NCI-H510A (cell line): ENCODE measurements at regions not wholly inside any gene's neighbourhood (a gene's known extent, or its start where the extent isn't known, plus 50 kb on each side); places are given as distances from the start of the nearest gene placed in this dataset.

Experiments
- DNase-seq: peaks from one replicate; lab custom pipeline; 2025; lab: John Stamatoyannopoulos, UW

DNA sequence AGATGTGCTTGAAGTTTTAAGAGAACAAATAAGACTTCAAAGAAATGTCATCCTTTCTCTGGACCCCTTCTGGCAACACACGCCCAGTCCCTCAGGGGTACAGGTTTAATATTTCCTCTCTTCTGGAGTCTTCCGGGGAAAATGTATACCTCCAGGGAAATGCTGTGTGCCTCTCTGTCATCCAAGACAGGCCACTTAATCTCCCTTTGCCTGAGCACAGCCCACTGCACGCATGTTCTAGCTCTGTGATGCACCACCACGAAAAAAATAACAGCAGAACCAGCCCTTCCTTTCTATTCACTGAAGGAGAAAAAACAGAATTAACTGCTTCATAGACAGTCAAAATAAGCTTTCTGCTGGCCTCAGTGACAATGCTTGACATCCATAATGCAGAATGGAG is 140.1 kb downstream of the RBFOX3 start:
- DNase-seq, result no peak

DNA sequence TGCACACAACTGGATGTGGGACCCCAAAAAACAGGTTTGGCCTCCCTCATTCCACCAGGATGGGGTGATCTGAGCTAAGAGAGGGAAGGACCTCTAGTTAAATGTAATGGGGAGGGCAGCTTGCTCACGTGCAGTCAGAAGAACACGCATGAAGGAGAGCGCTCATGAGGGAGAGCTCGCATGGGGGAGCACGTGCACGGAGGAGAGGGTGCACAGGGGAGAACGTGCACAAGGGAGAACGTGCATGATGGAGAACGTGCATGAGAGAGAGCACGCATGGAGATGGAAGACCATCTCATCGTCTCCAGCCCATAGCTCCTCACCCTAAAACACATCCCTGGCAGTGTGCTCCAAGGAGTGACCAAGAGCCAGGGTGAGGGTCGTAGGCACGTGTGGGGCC is 141.2 kb downstream of the RBFOX3 start:
- no peak for DNase-seq

DNA sequence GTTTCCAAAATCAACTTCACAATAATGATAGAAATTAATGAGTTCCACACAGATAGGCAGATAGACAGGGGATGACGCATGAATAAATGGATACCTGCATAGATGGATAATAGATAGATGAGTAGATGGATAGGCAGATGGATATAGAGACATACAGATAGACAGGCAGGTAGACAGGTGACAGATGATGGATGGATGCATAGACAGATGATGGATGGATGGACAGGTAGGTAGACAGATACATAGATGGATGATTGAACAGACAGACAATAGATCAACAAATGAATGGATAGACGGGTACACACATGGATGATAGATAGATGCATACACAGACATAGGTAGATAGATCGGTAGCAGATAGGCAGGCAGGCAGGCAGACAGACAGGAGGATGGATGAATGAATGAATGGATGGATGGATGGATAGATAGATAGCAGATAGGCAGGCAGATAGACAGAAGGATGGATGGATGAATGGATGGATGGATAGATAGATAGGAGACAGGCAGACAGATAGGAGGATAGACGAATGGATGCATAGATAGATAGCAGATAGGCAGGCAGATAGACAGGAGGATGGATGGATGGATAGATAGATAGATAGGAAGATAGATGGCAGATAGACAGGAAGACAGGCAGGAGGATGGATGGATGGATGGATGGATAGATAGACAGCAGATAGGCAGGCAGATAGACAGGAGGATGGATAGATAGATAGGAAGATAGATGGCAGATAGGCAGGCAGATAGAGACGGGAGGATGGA is 142.5 kb downstream of the RBFOX3 start:
- no peak for DNase-seq

GRCh38 chr17:79466562-79467350 is 144.1 kb downstream of the RBFOX3 start:
- DNase-seq, result no peak

DNA sequence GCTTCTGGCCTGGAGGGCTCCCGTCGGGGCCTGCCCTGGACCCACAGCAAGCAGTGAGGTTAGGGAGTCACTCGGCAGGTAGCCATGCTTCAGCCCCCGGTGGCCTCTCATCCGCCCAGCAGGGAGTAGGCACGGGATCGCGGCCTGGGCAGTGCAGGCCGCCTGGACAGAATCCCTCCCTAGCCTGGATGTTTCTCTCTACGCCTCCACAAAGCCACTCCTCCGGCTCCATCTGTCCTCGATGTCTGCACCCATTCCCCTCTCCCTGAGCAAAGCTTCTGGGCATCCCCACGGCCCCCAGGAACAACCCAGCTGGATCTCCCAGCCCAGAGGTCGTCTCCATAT is 145.2 kb downstream of the RBFOX3 start:
- no peak for DNase-seq

GRCh38 chr17:79465011-79465680 is 145.7 kb downstream of the RBFOX3 start:
- DNase-seq, result no peak

- no peak for DNase-seq
Measured at GRCh38 chr17:79464318-79465010, 146.4 kb downstream of the RBFOX3 start.

- no peak for DNase-seq
Measured at GRCh38 chr17:79463421-79464317, 147.2 kb downstream of the RBFOX3 start.

DNA sequence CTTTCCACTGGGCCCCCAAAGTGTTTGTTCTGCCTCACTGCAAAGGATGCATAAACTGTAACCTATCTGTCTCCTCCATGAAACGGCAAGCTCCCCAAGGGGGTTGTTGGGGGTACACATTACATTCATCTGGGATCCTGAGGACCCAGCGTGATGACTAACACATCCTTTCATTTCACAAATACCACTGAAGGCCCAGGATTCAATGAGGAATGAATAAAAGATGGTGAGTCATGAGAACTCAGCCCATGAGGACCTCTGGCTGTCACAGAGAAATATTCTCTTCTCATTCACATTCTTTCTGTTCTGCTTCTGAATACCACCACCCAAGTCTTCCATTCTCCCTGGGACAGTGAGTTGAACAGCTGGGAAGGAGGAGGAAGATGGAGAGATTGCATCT is 149.8 kb downstream of the RBFOX3 start:
- no peak for DNase-seq

DNA sequence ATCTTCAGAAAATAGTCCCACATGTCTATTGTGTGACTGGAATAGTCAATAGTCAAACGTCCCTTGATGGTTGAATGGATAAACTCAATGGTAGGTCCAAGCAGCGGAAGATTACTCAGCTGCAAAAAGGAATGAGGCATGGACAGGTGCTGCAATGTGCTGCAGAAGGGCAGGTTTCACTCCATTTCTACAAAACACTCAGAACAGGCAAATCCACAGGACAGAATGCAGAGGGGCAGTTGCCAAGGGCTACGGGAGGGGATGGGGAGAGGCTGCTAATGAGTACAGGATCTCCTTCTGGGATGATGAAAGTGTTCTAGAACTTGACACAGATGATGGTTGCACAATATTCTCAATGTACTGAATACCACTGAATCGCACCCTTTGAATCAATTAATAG is 151.0 kb downstream of the RBFOX3 start:
- DNase-seq, result no peak

DNA sequence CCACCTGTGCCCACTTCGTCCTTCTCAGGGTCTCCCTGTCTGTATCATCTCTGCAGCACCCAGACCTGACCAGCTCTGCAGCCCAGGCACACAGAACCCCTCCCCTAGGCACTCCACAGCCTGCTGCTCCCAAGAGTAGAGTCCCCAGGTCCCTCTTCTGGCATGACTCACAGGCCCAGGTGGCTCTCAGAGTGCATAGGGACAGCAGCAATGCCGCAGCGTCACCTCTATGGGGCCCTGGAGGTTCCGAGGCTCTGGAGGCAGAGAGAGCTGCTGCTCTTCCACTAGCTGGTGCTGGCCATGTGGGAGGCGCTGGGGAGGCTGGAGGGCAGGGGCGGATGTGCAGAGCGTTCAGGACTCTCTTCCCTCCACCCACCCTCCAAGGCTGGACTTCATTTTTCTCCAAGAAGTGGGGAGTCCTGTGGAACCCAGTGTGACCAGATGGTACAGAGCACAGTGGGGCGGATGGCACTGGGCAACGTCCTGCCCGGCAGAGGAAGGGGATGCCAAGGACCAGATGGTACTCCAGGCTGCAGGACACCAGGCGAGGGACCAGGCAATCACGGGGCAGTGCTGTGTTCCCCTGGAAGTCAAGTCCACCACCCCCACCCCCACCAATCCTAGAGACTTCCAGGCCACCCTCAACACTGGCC is 151.7 kb downstream of the RBFOX3 start:
- DNase-seq, result no peak

DNA sequence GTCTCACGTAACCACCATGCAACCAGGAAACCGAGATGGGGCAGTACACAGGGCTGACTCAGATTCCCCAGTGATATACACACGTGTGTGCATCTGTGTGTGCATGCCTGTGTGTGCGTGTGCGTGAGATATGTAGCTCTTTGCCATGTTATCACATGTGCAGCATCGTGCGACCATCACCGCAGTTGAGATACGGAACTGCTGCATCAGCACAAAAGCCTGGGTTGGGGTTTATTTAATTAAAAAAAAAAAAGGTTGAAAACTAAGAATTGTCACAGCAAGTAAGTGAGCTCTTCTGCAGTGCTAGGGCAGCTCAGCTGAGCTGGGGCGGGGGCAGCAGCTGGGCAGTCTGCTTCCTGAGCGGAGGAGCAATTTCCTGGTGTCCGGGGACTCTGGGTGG is 152.5 kb downstream of the RBFOX3 start:
- no peak for DNase-seq

DNA sequence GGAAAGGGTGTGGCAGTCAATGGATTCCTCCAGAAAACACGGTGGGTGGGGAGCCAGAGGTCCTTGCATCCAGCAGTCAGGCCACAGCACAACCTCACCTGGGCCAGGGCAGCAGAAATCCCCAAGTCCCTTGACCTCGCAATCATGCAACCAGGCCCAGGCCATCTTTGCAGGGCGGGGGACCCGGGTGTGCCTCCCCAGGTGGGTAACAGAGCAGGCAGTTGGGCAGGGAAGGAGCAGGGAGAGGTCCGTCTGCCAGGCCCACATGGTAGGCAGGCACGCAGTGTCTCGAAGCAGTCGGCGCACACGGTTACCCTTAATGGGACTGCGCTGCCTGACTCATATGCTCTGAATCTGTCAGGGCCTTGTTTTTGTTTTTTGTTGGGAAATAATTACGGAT is 153.0 kb downstream of the RBFOX3 start:
- no peak for DNase-seq

DNA sequence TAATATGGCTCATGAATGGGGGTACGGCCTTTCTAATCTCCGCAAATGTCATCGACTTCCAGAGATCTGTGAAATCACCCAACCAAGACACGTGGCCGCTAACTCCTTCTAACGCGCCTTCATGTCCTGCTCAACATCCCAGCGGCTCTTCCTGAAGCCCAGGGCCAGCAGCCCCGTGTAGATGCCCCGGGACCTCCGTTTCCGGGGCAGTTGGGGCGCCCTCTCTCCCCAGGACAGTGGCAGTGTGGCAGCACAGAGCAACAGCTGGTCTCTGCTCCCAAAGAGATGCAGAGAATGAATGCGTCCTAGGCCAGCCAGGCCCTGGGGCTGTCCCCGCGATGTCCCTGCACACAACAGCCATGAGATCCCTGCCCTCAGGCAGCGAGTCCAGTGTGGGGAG is 153.5 kb downstream of the RBFOX3 start:
- DNase-seq, result no peak

- no peak for DNase-seq
Measured at GRCh38 chr17:79455636-79456035, 155.2 kb downstream of the RBFOX3 start.

- DNase-seq, result no peak
Measured at GRCh38 chr17:79454826-79455225, 156.0 kb downstream of the RBFOX3 start.

- no peak for DNase-seq
Measured at GRCh38 chr17:79453481-79453880, 157.4 kb downstream of the RBFOX3 start.

DNA sequence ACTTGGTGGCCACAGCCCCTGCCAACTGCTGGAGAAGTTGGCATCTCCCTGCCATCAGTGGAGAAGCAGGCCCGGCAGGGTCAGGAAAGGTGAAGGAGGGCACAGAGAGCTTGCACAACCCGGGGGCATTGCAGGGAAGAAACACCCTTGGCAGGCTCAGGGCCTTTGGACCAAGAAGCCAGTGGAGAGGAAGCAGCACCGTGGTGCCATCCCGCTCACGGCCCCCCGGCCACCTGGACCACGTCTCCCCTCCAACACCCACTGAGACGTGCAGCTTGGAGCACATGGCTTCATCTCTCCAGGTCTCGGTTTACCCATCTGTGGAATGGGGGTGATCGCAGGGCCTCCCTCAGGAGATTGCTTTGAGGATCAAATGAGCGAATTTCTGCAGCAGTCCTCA is 158.1 kb downstream of the RBFOX3 start:
- DNase-seq, result no peak

DNA sequence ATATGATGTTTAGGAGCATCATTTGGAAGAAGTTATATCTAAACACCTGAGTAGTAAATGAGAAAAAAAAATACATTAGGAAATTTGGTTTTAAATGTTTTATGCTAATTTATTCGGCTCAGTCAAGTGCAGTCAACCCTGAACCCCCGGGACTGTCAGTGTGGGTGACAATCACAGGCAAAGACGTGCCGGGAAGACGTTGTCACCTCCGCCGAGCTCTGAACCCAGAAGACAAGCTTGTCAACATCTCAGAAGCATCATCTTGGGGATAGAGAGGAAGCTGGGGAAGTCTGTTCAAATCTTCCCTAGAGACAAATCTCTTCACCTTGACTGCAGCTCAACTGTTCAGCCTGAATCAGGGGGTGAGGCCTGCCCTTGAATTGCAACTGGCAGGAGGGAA is 159.7 kb downstream of the RBFOX3 start:
- no peak for DNase-seq

- DNase-seq, result no peak
Measured at GRCh38 chr17:79446399-79447009, 164.3 kb downstream of the RBFOX3 start.

GRCh38 chr17:79444198-79444597 is 166.7 kb downstream of the RBFOX3 start:
- DNase-seq, result no peak
